GM21786 (cell line): ENCODE measurements at regions not wholly inside any gene's neighbourhood (a gene's known extent, or its start where the extent isn't known, plus 50 kb on each side); places are given as distances from the start of the nearest gene placed in this dataset.
"Not testable (repeated sequence)": the region's sequence is repeated elsewhere in the genome, so short reads cannot be mapped to it uniquely, and the experiment has no call there.

Source experiments
- ATAC-seq: cut with Tn5 transposase; IDR thresholded peaks from one replicate; pipeline ENCODE4 v1.9.1; 2021; ENCODE audit not compliant: unreplicated experiment

DNA sequence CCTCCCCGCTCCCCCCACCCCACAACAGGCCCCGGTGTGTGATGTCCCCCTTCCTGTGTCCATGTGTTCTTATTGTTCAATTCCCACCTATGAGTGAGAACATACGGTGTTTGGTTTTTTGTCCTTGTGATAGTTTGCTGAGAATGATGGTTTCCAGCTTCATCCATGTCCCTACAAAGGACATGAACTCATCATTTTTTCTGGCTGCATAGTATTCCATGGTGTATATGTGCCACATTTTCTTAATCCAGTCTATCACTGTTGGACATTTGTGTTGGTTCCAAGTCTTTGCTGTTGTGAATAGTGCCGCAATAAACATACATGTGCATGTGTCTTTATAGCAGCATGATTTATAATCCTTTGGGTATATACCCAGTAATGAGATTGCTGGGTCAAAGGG, 104.3 kb downstream of the MTPN start:
- not testable (repeated sequence) for ATAC-seq

DNA sequence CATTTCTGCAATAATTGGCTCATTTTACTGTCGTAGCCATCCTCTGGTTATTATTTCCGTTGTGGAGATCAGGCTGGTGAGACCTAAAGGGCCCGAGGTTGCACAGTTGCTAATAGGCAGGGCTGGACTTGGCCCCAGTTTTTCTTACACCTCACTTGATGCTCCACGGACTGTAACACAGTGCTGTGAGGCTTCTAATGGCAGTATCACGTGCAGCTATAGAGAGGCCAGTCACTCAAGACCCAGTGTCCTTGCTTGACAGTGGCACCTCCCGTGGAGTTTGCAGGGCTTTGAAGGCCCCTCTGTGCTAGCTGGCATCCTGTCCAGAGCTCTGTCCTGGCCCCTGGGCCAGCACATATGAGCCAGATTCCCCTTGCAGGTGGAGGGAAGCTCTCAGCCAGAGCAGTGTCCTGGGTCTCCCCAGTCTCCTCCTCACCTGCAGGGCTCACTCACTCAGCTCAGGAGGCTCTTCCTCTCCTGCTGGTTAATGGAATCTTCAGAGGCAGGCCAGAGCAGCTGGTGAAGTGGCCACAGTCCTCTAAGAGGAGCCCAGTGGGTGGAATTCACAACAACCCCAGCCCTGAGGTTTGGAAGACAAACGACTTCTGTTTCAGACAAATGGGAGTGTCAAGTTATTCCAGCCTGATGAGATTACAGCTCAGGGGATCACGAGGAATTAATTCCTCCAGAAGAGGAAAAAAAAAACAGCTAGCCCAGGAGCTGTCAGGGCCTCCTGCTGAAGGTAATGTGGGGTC, 114.2 kb upstream of the FAM180A start:
- no peak for ATAC-seq

DNA sequence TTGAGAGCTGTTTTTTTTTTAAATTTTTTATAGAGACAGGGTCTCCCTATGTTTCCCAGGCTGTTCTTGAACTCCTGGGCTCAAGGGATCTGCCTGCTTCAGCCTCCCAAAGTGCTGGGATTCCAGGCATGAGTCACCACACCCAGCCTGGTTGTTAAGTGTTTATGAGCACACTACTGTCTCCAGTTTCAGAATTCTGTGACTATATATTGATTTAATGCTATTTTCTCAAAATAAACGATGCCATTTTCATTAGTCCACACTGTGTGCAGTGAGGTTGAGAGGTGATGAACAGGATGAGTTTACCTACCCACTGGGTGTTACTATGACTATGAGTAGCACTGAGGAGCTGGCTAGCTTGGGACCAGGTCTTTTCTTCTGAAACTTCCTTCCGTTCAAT, 110.9 kb upstream of the FAM180A start:
- no peak for ATAC-seq

DNA sequence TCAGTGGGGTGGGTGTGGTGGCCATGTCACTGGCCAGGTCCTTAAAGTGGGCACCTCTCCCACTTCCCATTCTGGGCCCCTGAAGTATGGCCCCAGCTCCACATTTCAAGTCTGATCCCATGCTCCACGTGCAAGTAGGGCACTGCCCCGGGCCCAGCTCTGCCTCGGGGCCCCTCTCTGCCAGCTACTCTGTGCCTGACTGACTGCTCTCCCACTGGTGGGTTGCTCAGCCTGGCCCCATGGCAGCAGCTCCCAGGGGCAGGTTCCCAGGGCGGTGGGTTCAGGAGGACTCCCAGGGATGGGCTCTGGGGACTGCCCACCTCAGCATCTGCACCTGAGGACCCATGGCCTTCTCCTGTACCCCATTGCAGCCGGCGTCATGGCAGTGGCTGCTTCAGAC, 110.2 kb upstream of the FAM180A start:
- ATAC-seq = no peak

DNA sequence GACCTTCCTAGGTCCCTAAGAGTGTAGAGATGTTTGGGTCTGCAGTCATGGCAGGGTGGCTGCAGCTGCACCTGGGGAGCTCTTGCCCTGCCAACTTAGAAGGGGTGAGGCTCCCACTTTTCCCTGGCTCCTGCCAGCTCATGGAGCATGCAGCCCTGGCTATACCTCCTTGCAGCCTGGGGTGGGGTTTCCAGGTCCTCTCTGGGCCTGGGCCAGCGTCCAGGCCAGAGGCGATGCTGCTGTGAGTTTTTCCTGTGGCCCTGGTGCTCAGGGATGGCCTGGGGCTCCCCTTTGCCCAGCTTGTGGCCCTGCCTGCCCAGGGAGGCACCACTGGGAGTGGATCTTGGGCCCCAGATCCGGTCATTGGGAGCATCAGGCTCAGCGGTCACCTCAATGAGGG, 109.8 kb upstream of the FAM180A start:
- ATAC-seq = no peak

DNA sequence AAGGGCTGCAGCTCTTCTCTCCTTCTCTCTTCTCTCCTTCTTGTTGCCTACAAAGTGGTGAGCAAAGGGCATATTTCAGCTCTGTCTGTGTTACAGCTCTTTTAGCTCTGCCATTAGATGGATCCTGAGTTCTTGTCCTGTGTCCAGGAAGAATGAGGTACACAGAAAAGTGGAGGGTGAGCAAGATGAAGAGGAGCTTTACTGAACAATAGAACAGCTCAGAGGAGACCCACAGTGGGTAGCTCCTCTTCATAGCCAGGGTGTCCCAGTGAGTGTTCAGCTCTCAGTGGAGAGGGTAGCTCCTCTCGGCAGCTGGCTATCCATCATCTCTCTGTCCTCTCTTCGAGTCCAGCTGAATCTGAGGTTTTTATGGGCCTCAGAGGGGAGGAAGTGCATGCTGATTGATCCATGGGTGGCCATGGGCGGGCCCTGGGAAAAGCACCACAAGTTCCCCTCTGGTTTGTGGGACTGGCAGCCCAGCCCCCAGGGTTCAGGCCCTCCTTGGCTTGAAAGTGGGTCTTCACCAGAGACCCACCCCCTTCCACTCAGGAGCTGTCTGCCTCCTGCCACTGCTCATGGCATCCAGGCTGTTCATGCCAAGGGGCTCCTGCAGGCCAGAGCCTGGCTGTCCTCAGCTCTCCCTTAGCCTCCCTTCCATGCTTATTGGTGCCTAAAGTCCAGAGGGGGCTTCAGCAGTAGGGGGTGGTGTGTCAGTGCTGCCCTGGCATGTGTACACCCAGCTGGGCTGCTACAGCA, 109.1 kb upstream of the FAM180A start:
- ATAC-seq = no peak

DNA sequence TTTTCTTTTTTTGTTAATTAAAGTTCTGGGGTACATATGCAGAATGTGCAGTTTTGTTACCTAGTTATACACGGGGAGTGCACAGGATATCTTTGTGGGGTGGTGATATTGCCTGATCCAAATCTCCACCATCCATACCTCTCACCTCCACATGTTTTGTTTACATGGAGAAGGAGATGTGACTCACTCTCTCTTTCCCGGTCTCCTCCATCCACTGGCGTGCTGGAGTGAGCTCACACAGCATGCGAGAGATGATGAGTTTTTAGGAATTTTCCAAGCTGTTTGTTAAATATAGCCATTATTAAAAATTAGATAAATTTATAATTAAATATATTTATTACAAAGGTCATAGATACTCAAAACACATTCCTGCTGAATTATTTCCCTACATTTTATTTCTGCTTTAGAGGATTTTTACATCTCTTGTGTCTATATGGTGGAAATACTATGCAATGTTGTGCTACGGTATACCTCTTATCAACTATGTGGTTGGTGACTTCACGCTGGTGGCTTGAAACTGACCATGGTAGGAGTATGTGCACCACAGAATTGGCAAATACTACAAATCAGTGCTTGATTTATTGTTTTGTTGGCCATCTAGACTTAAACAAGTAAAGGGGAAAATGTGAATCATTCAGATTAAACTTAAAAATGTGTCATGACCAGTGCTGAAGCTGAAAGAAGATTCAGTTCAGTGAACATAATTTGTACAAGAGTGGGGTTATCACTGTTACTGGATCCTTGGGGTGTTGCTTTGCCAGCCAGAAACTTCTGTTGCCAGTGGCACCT, 107.9 kb upstream of the FAM180A start:
- no peak for ATAC-seq

DNA sequence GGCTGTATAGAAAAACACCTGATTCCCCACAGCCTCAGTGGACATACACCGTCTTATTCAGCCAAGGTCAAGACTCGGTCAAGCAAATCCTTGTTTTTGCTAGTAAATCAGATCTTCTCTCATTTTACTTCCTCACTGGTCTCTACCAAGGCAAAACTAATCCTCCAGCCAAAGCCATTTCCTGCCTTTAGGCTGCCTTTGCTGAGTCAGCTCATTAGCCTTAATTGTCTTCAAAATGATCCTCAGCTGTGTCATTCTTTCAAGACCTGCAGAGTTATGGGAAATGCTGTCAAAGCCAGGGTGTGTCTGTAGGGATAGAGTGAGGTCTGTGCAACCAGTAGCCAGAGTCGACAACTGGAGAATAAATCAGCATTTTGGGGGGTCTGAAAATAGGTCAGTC, 107.2 kb upstream of the FAM180A start:
- ATAC-seq = no peak

DNA sequence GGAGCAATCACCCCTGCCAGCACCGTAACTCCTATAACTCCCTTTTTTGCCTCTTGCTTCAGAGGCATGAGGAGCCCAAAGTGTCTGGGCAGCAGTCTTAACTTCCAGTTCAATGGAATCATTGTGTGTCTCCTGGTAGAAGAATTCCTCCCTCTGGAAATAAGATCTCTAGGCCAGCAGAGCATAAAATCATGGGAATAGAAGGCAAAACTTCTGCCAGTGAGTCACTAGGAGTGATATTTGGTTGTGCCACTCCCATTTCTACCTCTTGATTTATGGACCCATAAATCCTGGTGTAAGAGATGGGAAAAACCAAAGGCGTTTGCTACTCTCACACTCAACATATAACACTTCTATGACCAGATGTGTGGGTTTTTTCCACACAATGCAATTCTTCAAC, 104.9 kb upstream of the FAM180A start:
- no peak for ATAC-seq

DNA sequence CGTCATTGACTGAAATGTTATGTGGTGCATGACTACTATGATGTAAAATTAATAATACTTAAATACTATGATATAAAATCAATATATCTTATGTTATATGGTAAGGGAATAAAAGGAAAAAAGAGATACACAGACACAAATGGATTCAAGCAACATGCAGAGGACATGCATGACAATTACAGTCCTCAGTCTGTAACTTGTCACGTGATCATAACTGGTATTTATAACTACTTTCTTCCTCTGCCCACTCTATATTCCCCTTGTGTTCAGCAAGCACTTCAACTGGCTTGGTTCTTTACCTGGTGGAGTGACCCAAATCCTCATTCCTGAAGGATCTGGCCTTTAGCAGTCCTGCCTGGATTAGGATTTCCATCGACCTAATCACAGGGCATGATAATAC, 104.4 kb upstream of the FAM180A start:
- no peak for ATAC-seq

DNA sequence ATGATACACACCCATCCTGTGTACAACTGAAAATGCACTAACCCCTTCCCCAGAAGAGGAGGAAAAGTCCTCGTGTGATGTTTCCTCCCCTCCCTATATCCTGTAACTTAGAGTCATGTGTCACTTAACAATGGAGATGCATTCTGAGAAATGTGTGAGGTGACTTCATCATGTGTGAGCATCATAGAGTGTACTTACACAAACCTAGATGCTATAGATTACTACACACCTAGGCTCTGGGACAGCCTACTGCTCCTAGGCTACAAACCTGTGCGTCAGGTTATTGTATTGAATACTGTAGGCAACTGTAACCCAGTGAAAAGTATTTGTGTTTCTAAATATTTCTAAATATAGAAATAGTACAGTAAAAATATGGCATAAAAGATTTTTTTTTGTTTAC, 98.6 kb upstream of the FAM180A start:
- no peak for ATAC-seq

DNA sequence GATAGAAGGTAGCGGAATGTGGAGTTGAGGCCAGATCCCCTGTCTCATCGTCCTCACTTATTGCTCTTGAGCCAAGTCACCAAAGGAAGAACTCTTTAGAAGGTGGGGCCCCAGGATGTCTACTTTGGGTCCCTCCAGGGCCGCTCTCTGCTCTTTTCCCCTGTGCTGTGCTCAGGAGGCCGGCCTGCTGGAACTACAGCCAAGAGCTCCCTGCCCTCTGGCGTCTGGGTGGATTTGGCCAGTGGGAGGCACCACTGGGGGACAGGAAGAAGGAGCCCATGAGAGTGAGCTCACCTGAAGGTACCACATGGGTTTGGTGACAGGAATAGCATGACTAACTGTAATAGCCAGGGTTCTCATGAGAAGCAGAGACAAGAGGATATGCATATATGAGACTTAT, 97.7 kb upstream of the FAM180A start:
- no peak for ATAC-seq

DNA sequence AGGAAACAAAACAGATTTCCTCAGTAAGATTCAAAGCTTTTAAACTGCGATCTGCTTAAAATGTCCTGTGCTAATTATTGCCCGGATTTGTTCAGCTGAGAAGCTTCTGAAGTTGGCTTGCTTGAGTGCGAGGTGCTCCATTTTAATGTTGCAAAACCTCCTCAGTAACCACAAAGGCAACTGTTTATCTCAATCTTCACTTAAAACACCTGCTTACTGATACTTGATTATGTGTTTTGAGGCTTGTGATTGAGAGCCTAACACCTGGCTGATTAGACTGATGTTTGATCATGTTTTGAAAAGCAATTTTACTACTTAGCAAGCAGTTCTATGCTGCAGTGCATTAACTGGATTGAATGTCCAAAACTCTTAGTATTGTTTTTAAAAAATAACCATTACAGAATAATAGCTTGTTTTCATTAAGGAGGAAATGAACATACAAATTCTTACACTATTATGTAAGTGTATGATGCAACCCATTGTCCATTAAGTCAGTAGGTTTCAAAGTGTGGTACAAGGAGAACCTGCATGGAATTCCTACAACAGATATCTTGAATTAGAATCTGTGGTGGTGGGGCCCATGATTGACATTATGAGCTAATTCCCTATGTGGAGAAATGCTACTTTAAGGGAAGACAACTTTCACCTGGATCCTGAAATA, 96.9 kb upstream of the FAM180A start:
- ATAC-seq = no peak

DNA sequence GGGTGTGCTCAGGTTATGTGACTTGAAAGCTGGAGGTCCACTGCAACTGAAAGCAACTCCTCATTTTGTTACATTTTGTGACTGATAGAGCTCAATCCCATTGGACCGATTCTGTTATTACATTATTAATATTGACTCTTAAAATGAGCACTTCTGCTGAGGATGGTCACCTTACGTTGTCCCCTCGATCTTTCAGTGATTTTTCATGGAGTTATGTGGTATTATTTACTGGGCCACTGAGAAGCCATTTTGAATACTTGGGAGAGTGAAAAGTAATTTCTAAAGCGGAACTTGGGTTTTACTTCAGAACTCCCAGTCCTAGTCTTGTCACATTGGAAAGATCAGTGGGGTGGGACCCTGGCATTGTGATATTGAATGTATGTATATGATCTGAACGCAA, 96.3 kb upstream of the FAM180A start:
- no peak for ATAC-seq

DNA sequence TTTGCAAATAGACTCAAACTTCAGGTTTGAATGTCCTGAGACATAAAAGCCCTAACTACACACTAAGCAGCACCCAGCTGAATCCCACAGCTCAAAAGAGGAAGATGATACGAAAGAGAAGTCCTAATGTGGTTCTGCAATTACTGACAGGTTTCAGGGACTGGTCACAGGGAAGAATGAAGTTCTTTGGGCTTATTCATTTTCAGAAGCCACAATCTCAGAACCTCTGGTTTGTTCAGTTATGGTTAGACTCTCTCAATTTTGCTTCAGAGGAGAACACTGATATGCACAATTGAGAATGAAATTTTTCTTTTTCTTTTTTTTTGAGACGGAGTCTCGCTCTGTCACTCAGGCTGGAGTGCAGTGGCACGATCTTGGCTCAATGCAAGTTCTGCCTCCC, 94.6 kb upstream of the FAM180A start:
- ATAC-seq = peak; percentile 85

DNA sequence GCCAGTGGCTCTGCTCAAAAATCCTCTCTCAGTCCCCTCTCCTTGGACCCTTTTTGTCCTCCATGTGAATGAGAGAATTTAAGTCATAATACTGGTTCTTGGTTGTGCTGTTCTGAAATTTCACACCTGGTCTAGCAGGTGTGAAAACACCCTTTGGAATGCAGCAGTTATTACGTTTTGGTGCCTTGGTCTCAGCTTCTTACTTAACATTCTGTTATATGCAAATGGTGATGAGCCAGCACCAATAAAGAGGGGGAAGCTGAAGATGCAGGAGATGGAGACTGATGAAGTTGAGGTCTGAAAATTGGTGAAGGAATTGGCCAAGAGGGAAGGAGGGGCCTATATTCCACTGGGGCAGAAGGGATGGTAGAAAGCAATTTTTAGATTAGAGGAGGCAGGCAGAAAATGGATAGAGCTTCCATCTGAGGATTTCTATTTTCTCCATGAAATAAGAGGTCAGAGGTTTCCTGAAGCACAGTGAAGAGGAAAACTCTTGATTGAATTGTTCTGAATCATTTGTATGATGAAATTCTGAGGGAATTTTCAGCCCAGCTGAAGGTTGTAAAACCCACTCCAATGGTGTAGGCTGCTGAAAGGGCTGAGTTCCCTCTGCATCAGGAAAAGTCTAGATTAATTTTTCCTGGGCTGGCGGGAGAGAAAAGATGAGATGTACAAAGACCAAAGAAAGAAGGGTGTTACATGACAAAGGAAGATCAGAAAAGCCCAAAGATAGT, 94.0 kb upstream of the FAM180A start:
- no peak for ATAC-seq

DNA sequence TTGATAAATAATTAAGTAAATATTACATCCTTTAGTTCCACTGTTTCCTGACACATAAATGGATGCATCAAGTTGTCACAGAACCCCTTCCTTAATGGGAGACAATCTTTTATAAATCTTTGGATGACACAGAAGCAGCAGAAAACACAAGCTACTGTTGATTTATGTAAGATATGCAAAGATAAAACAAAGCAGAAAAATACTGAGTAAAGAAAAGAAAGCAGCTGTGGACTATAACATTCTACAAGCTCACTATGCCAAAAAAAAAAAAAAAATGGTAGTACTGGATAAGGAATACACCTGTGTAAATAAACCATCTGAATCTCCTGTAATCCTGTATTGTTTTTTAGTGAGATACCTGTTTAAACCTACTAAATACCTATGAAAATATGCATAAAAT, 92.0 kb upstream of the FAM180A start:
- no peak for ATAC-seq

DNA sequence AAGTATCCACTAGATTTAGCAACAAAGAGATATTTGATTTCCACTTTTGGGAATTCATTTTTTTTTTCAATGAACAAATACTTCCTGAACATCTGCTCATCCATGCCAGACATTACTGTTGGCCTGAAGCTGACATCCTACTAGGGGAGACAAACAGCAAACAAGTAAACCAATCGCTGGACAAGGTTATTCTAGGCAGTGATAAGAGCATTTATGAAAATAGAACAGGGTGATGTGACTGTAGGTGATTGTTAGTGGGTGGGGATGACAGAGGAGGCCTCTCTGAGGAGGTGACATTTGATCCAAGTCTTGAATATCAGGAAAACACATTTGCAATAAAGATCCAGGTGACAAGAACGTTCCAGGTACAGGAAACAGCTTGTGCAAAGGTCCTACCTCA, 89.1 kb upstream of the FAM180A start:
- no peak for ATAC-seq

DNA sequence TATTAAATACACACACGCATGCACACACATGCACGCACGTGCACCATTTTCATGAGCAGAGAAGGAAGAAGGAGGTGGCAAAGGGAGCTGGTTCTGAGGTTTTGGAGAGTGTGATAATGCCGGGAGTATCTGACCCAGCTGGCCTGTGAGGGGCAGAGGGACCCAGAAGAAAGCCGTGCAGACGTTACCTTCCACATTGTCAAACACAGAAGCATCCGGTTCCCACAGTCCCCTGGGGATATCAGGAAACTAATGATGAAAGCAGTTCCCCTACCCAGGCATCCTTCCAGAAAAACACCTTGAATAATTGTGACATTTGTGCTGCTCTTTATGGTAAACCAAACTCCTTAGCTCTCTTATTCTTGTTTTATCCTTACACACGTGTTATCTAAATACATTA, 85.7 kb upstream of the FAM180A start:
- no peak for ATAC-seq

DNA sequence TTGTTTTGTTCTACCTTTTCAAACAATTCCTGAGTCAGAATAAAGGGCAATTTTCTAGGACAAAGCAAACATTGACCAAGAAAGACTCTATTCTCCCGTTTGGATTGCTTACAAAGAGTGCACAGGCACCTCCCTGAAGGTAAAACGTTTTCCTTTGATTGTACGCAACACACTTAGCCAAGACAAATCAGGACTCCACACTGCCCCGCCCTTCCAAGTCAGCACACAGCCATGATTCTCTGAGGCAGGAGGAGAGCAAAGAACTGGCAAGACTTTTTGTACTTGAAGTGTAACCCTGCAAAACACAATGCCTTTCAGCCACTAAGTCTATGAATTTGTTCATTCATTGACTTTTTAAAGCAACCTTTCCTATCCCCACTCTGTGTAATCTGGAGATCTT, 85.0 kb upstream of the FAM180A start:
- no peak for ATAC-seq
